ENCODE measurements at regions not wholly inside any gene's neighbourhood (a gene's known extent, or its start where the extent isn't known, plus 50 kb on each side); places are given as distances from the start of the nearest gene placed in this dataset.

- no peak for DNase-seq
Observed at GRCh38 chr2:6425032-6425431, 440.7 kb downstream of the CMPK2 start.

GRCh38 chr2:6429210-6429986 lies 436.3 kb downstream of the CMPK2 start:
- DNase-seq: no peak

- no peak for DNase-seq
Observed at GRCh38 chr2:6434438-6434837, 431.3 kb downstream of the CMPK2 start.

- DNase-seq: no peak
Observed at GRCh38 chr2:6441800-6442199, 423.9 kb downstream of the CMPK2 start.

- DNase-seq: no peak
Observed at GRCh38 chr2:6442252-6442985, 423.3 kb downstream of the CMPK2 start.

GRCh38 chr2:6443061-6443823 lies 422.5 kb downstream of the CMPK2 start:
- no peak for DNase-seq

- DNase-seq: no peak
Observed at GRCh38 chr2:6444514-6444913, 421.2 kb downstream of the CMPK2 start.

- no peak for DNase-seq
Observed at GRCh38 chr2:6445156-6445555, 420.6 kb downstream of the CMPK2 start.

- DNase-seq: no peak
Observed at GRCh38 chr2:6446938-6447608, 418.6 kb downstream of the CMPK2 start.

- no peak for DNase-seq
Observed at GRCh38 chr2:6448893-6449292, 416.8 kb downstream of the CMPK2 start.

- DNase-seq: no peak
Observed at GRCh38 chr2:6449343-6449742, 416.4 kb downstream of the CMPK2 start.

- DNase-seq: peak; percentile 7
Observed at GRCh38 chr2:6452702-6453481, 412.8 kb downstream of the CMPK2 start.

- DNase-seq: no peak
Observed at GRCh38 chr2:6454286-6454990, 411.3 kb downstream of the CMPK2 start.

GRCh38 chr2:6459138-6459537 lies 406.6 kb downstream of the CMPK2 start:
- no peak for DNase-seq

- DNase-seq: no peak
Observed at GRCh38 chr2:6470518-6470917, 395.2 kb downstream of the CMPK2 start.

- DNase-seq: no peak
Observed at GRCh38 chr2:6471419-6471818, 394.3 kb downstream of the CMPK2 start.

- DNase-seq: no peak
Observed at GRCh38 chr2:6474161-6475140, 391.3 kb downstream of the CMPK2 start.

GRCh38 chr2:6475155-6475940 lies 390.4 kb downstream of the CMPK2 start:
- DNase-seq: no peak

GRCh38 chr2:6480514-6480913 lies 385.2 kb downstream of the CMPK2 start:
- DNase-seq: no peak

Data from hematopoietic multipotent progenitor cell treated with erythropoietin and hydrocortisone succinate and interleukin-3 and kit ligand, for 4 days (in vitro differentiated cells).